A673 (cell line): ENCODE measurements at regions not wholly inside any gene's neighbourhood (a gene's known extent, or its start where the extent isn't known, plus 50 kb on each side); places are given as distances from the start of the nearest gene placed in this dataset.

Experiments
- BruUV-seq: library from RNA; stranded (reverse); fragments of 400-500 nt; replicated peaks from 2 replicates; lab custom pipeline; 2021; lab: Mats Ljungman, UMichigan
- CTCF ChIA-PET: fragments of 300-600 bp; sonication (Branson Sonifier 250); formaldehyde crosslinking; loops from one replicate; lab custom pipeline; 2022; ENCODE audit warnings: antibody characterized with exemption; lab: Charles Lee
- POLR2A ChIA-PET: fragments of 300-600 bp; sonication (Branson Sonifier 250); formaldehyde crosslinking; loops from one replicate; lab custom pipeline; 2022; ENCODE audit warnings: antibody characterized with exemption; ENCODE audit not compliant: low non-redundant PET; lab: Charles Lee
- DNase-seq: peaks from one replicate; pipeline ENCODE4 v3.0.0-alpha.2; 2015; ENCODE audit warnings: low spot score
- H3K27ac ChIP-seq: fragments of 200-600 bp; sonication (generic); 2 replicates; pipeline ENCODE4 v1.5.1; 2016; ENCODE audit warnings: mixed run types, low read depth, mild to moderate bottlenecking, mixed read lengths, antibody characterized with exemption, low read length; ENCODE audit not compliant: poor library complexity, severe bottlenecking
- H3K27me3 ChIP-seq: fragments of 200-600 bp; sonication (generic); replicated peaks from 2 replicates; pipeline ENCODE4 v1.6.1; 2017; ENCODE audit warnings: mixed run types, low read depth, mild to moderate bottlenecking, mixed read lengths, antibody characterized with exemption, low read length; ENCODE audit not compliant: insufficient read depth, poor library complexity
- H3K36me3 ChIP-seq: fragments of 200-600 bp; sonication (generic); 2 replicates; pipeline ENCODE4 v1.6.1; 2016; ENCODE audit warnings: mixed run types, mild to moderate bottlenecking, mixed read lengths, antibody characterized with exemption, low read length; ENCODE audit not compliant: insufficient read depth, poor library complexity, severe bottlenecking
- H3K4me1 ChIP-seq: fragments of 200-600 bp; sonication (generic); 2 replicates; pipeline ENCODE4 v1.6.1; 2017; ENCODE audit warnings: mixed run types, mild to moderate bottlenecking, mixed read lengths, antibody characterized with exemption, low read length; ENCODE audit not compliant: insufficient read depth, poor library complexity, severe bottlenecking
- H3K4me3 ChIP-seq: fragments of 200-600 bp; sonication (generic); 2 replicates; pipeline ENCODE4 v1.5.1; 2016; ENCODE audit warnings: low read depth, mixed run types, mild to moderate bottlenecking, mixed read lengths, low read length; ENCODE audit not compliant: poor library complexity, severe bottlenecking
- H3K9me3 ChIP-seq: fragments of 200-600 bp; sonication (generic); 2 replicates; pipeline ENCODE4 v1.6.1; 2016; ENCODE audit warnings: mixed run types, low read depth, mild to moderate bottlenecking, mixed read lengths, antibody characterized with exemption, low read length; ENCODE audit not compliant: poor library complexity, severe bottlenecking
- CTCF ChIP-seq: fragments of 300-800, 200-600 bp; sonication (generic); conservative IDR thresholded peaks from 2 replicates; pipeline ENCODE4 v1.5.1; 2017; ENCODE audit warnings: low read depth, mild to moderate bottlenecking, antibody characterized with exemption, low read length, moderate library complexity, mixed read lengths
- EZH2 ChIP-seq: fragments of 200-600 bp; sonication (generic); IDR thresholded peaks from 2 replicates; pipeline ENCODE4 v1.6.1; 2017; ENCODE audit warnings: borderline replicate concordance, low read depth, mild to moderate bottlenecking, mixed read lengths, antibody characterized with exemption, low read length; ENCODE audit not compliant: poor library complexity, severe bottlenecking
- intact Hi-C: fragments of 100-400 bp; cut with micrococcal nuclease; formaldehyde crosslinking; loops from one replicate; pipeline ENCODE4 v1.10.0; 2022; ENCODE audit not compliant: unreplicated experiment

GRCh38 chr1:38780133-38780532 is 79.4 kb downstream of the RRAGC start:
- intact Hi-C loops, result no loop called here
- no peak for TF ChIP-seq CTCF
- no peak for TF ChIP-seq EZH2
- ChIA-PET CTCF (no interaction called here), POLR2A (no interaction called here)
- Histone ChIP-seq H3K4me1 (peaks cover 21% of the 10 kb centered on the region), H3K27ac (no peak overlapping the region), H3K9me3 (no peaks in the 10 kb centered on the region), H3K27me3 (no peaks in the 10 kb centered on the region), H3K4me3 (no peak overlapping the region), H3K36me3 (no peaks in the 10 kb centered on the region)
- BruUV-seq, result no TSS peak
- DNase-seq, result no peak

- CTCF ChIA-PET, result no interaction called here
- no peak for DNase-seq
- H3K36me3 ChIP-seq, result no peaks in the 10 kb centered on the region
- BruUV-seq, result no TSS peak
- intact Hi-C loops, result no loop called here
- H3K9me3 ChIP-seq, result no peaks in the 10 kb centered on the region
- no peaks in the 10 kb centered on the region for H3K27me3 ChIP-seq
- POLR2A ChIA-PET, result no interaction called here
- no peak overlapping the region for H3K4me3 ChIP-seq
- TF ChIP-seq EZH2 (no peak), CTCF (no peak)
- no peak overlapping the region for H3K27ac ChIP-seq
- peaks cover 15% of the 10 kb centered on the region for H3K4me1 ChIP-seq
Observed at GRCh38 chr1:38779491-38779890, 80.1 kb downstream of the RRAGC start.

GRCh38 chr1:38778521-38778920 is 81.1 kb downstream of the RRAGC start:
- peaks cover 5% of the 10 kb centered on the region for H3K4me1 ChIP-seq
- DNase-seq, result no peak
- ChIA-PET CTCF (no interaction called here), POLR2A (no interaction called here)
- no peak overlapping the region for H3K27ac ChIP-seq
- BruUV-seq, result no TSS peak
- no peak for TF ChIP-seq CTCF
- no peaks in the 10 kb centered on the region for H3K36me3 ChIP-seq
- no peaks in the 10 kb centered on the region for H3K9me3 ChIP-seq
- H3K4me3 ChIP-seq, result no peak overlapping the region
- intact Hi-C loops, result no loop called here
- H3K27me3 ChIP-seq, result no peaks in the 10 kb centered on the region
